ENCODE measurements at regions not wholly inside any gene's neighbourhood (a gene's known extent, or its start where the extent isn't known, plus 50 kb on each side); places are given as distances from the start of the nearest gene placed in this dataset.

DNA sequence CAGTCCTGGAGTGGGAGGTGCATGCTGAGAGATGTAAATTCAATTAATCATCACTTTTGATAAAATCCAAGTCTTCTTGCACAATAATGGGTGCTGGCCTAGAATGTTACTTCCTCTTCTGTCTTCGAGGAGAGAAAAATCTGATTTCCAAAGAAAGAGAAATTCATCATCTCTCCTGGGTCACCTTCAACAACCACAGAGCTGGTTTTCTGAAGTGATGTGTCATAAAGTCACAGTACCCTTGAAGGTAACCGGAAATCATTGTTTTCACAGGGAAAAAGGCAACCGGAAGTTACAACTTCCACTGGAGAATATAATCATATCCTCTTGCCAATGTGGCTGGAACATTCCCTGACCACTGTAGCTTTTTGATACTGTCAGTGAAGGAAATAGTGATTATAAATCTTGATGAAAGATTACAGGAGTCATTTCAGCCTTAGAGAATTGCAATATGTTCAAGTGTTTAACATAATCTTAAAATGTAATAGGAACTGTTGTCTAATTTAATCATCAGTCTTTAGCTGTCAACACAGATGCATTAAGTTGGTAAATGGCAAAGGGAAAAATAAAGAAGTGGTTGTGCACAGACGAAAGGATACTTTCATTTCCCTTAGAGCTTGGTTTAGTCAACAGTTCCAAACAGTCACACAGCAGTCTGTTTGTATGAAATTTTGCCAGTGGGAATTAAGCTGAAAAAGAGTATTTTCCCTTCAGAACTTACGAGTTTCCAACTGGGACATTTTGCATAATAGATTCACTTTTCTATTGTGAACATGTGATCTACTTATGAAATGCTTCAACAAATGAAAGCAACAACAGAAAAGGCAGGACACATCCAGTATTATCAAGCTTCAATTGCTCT, 106.5 kb upstream of the SLC4A7 start:
- H3K9ac ChIP-seq (ENCODE audit: low read depth in 1 of 2, low read length in 2 of 2) = no peak overlapping the region
- DNase-seq (ENCODE audit: low spot score) = no peak
- H3K27me3 ChIP-seq (ENCODE audit: control insufficient read depth in 4 of 4, insufficient read depth in 4 of 4, low read length in 3 of 4) = no peaks in the 10 kb centered on the region
- peak overlapping the region in 1 of 2 donors; percentile 4 for H3K27ac ChIP-seq (ENCODE audit: low read depth in 1 of 2, low read length in 2 of 2)
- H3K4me1 ChIP-seq (ENCODE audit: control insufficient read depth in 4 of 4, insufficient read depth in 4 of 4, low read length in 3 of 4) = no peaks in the 10 kb centered on the region
- H3K4me3 ChIP-seq (ENCODE audit: low read depth in 1 of 3, low read length in 3 of 3) = no peak overlapping the region
- WGBS = 48% methylated on average over 5 of the region's 5 CpGs
- TF ChIP-seq HNF4G (IDR thresholded peaks at IDR 0.05) (no peak), YY1 (IDR thresholded peaks at IDR 0.05) (no peak), NR2F2 (IDR thresholded peaks at IDR 0.05) (peak; percentile 34), JUND (IDR thresholded peaks at IDR 0.05) (no peak), SP1 (IDR thresholded peaks at IDR 0.05) (no peak), GABPA (IDR thresholded peaks at IDR 0.05 in 1 of 2, conservative IDR thresholded peaks at IDR 0.05 in 1 of 2) (peak; percentile 33 to 40)
- TF ChIP-seq, protein P1, sequence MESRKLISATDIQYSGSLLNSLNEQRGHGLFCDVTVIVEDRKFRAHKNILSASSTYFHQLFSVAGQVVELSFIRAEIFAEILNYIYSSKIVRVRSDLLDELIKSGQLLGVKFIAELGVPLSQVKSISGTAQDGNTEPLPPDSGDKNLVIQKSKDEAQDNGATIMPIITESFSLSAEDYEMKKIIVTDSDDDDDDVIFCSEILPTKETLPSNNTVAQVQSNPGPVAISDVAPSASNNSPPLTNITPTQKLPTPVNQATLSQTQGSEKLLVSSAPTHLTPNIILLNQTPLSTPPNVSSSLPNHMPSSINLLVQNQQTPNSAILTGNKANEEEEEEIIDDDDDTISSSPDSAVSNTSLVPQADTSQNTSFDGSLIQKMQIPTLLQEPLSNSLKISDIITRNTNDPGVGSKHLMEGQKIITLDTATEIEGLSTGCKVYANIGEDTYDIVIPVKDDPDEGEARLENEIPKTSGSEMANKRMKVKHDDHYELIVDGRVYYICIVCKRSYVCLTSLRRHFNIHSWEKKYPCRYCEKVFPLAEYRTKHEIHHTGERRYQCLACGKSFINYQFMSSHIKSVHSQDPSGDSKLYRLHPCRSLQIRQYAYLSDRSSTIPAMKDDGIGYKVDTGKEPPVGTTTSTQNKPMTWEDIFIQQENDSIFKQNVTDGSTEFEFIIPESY (IDR thresholded peaks at IDR 0.05) = no peak
- no peaks in the 10 kb centered on the region for H3K36me3 ChIP-seq (ENCODE audit: control insufficient read depth in 4 of 4, insufficient read depth in 3 of 4, low read depth in 1 of 4, low read length in 3 of 4)
- H3K9me3 ChIP-seq (ENCODE audit: control insufficient read depth in 4 of 4, low read length in 3 of 4) = no peaks in the 10 kb centered on the region

DNA sequence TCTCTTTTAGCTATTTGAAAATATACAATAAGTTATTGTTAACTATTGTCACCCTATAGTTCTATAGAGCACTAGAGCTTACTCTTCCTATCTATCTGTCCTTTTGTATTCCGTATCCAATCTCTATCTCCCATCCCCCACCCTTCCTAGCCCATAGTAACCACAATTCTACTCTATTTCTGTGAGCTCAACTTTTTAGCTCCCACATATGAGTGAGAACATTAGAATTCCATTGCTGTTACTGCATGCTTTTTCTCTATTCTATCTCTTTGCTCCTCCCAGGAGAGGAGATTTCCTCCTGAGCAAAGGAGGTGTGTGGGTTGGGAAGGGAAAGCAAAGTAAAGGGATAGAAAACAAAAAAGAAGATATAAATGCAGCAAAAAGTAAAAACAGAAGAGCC, 105.6 kb upstream of the SLC4A7 start:
- H3K9me3 ChIP-seq (ENCODE audit: control insufficient read depth in 4 of 4, low read length in 3 of 4) = no peaks in the 10 kb centered on the region
- no peaks in the 10 kb centered on the region for H3K4me1 ChIP-seq (ENCODE audit: control insufficient read depth in 4 of 4, insufficient read depth in 4 of 4, low read length in 3 of 4)
- no peaks in the 10 kb centered on the region for H3K36me3 ChIP-seq (ENCODE audit: control insufficient read depth in 4 of 4, insufficient read depth in 3 of 4, low read depth in 1 of 4, low read length in 3 of 4)
- no peak overlapping the region for H3K27ac ChIP-seq (ENCODE audit: low read depth in 1 of 2, low read length in 2 of 2)
- H3K9ac ChIP-seq (ENCODE audit: low read depth in 1 of 2, low read length in 2 of 2) = no peak overlapping the region
- TF ChIP-seq GABPA (IDR thresholded peaks at IDR 0.05 in 1 of 2, conservative IDR thresholded peaks at IDR 0.05 in 1 of 2) (no peak), TAF1 (conservative IDR thresholded peaks at IDR 0.05) (no peak), FOXA2 (IDR thresholded peaks at IDR 0.05) (no peak), RXRA (IDR thresholded peaks at IDR 0.05) (no peak), SP1 (IDR thresholded peaks at IDR 0.05) (no peak)
- no peak for DNase-seq (ENCODE audit: low spot score)
- 91% methylated on average over 1 of the region's 1 CpG for WGBS
- no peak overlapping the region for H3K4me3 ChIP-seq (ENCODE audit: low read depth in 1 of 3, low read length in 3 of 3)
- no peaks in the 10 kb centered on the region for H3K27me3 ChIP-seq (ENCODE audit: control insufficient read depth in 4 of 4, insufficient read depth in 4 of 4, low read length in 3 of 4)

DNA sequence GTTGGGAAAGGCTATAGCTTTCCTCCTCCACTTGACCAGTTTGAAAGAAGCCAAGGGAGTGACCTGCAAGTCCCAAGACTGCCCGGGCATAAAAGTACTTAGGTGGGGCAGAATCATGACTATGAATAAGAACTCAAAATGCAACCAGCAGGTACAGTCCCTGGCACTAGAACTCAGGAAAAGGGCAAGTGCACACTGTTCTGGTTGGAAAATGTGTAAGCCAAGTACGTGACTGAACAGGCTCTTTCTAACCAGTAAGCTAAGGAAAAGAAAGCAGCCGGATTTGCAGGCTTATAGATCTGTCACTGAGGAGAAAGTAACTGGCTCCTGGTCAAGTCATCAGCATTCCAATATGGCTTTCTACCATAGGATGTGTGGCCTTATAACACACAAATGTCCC, 101.2 kb upstream of the SLC4A7 start:
- Histone ChIP-seq H3K36me3 (ENCODE audit: control insufficient read depth in 4 of 4, insufficient read depth in 3 of 4, low read depth in 1 of 4, low read length in 3 of 4) (no peaks in the 10 kb centered on the region), H3K4me3 (ENCODE audit: low read depth in 1 of 3, low read length in 3 of 3) (no peak overlapping the region), H3K27ac (ENCODE audit: low read depth in 1 of 2, low read length in 2 of 2) (no peak overlapping the region), H3K27me3 (ENCODE audit: control insufficient read depth in 4 of 4, insufficient read depth in 4 of 4, low read length in 3 of 4) (no peaks in the 10 kb centered on the region), H3K4me1 (ENCODE audit: control insufficient read depth in 4 of 4, insufficient read depth in 4 of 4, low read length in 3 of 4) (no peaks in the 10 kb centered on the region), H3K9me3 (ENCODE audit: control insufficient read depth in 4 of 4, low read length in 3 of 4) (no peaks in the 10 kb centered on the region), H3K9ac (ENCODE audit: low read depth in 1 of 2, low read length in 2 of 2) (no peak overlapping the region)
- no peak for DNase-seq (ENCODE audit: low spot score)
- 62% methylated on average over 3 of the region's 3 CpGs for WGBS
- TF ChIP-seq RAD21 (IDR thresholded peaks at IDR 0.05) = no peak
- TF ChIP-seq FOXA1 (IDR thresholded peaks at IDR 0.05) = no peak
- TF ChIP-seq, protein P1 (IDR thresholded peaks at IDR 0.05) = no peak
- TF ChIP-seq EGR1 (IDR thresholded peaks at IDR 0.05; ENCODE audit: low read depth in 2 of 2) = no peak
- TF ChIP-seq, protein P2, sequence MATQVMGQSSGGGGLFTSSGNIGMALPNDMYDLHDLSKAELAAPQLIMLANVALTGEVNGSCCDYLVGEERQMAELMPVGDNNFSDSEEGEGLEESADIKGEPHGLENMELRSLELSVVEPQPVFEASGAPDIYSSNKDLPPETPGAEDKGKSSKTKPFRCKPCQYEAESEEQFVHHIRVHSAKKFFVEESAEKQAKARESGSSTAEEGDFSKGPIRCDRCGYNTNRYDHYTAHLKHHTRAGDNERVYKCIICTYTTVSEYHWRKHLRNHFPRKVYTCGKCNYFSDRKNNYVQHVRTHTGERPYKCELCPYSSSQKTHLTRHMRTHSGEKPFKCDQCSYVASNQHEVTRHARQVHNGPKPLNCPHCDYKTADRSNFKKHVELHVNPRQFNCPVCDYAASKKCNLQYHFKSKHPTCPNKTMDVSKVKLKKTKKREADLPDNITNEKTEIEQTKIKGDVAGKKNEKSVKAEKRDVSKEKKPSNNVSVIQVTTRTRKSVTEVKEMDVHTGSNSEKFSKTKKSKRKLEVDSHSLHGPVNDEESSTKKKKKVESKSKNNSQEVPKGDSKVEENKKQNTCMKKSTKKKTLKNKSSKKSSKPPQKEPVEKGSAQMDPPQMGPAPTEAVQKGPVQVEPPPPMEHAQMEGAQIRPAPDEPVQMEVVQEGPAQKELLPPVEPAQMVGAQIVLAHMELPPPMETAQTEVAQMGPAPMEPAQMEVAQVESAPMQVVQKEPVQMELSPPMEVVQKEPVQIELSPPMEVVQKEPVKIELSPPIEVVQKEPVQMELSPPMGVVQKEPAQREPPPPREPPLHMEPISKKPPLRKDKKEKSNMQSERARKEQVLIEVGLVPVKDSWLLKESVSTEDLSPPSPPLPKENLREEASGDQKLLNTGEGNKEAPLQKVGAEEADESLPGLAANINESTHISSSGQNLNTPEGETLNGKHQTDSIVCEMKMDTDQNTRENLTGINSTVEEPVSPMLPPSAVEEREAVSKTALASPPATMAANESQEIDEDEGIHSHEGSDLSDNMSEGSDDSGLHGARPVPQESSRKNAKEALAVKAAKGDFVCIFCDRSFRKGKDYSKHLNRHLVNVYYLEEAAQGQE (IDR thresholded peaks at IDR 0.05) = no peak
- TF ChIP-seq, protein P3, sequence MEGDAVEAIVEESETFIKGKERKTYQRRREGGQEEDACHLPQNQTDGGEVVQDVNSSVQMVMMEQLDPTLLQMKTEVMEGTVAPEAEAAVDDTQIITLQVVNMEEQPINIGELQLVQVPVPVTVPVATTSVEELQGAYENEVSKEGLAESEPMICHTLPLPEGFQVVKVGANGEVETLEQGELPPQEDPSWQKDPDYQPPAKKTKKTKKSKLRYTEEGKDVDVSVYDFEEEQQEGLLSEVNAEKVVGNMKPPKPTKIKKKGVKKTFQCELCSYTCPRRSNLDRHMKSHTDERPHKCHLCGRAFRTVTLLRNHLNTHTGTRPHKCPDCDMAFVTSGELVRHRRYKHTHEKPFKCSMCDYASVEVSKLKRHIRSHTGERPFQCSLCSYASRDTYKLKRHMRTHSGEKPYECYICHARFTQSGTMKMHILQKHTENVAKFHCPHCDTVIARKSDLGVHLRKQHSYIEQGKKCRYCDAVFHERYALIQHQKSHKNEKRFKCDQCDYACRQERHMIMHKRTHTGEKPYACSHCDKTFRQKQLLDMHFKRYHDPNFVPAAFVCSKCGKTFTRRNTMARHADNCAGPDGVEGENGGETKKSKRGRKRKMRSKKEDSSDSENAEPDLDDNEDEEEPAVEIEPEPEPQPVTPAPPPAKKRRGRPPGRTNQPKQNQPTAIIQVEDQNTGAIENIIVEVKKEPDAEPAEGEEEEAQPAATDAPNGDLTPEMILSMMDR (IDR thresholded peaks at IDR 0.05; ENCODE audit: low read depth, low read length, missing input control) = no peak
- no peak for TF ChIP-seq YY1 (IDR thresholded peaks at IDR 0.05)
- TF ChIP-seq RXRA (IDR thresholded peaks at IDR 0.05) = no peak
- TF ChIP-seq TAF1 (conservative IDR thresholded peaks at IDR 0.05) = no peak
- no peak for TF ChIP-seq JUND (IDR thresholded peaks at IDR 0.05)
- no peak for TF ChIP-seq HNF4A (conservative IDR thresholded peaks at IDR 0.05)
- no peak for TF ChIP-seq NR2F2 (IDR thresholded peaks at IDR 0.05)
- TF ChIP-seq FOXA2 (IDR thresholded peaks at IDR 0.05) = no peak
- no peak for TF ChIP-seq HNF4G (IDR thresholded peaks at IDR 0.05)
- no peak for TF ChIP-seq GABPA (IDR thresholded peaks at IDR 0.05 in 1 of 2, conservative IDR thresholded peaks at IDR 0.05 in 1 of 2)
- TF ChIP-seq, protein P4, sequence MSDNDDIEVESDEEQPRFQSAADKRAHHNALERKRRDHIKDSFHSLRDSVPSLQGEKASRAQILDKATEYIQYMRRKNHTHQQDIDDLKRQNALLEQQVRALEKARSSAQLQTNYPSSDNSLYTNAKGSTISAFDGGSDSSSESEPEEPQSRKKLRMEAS (IDR thresholded peaks at IDR 0.05) = no peak
- TF ChIP-seq SP1 (IDR thresholded peaks at IDR 0.05) = no peak

Measured in liver (tissue), 8 donors.